Keratinocyte (primary cell): ENCODE measurements at regions not wholly inside any gene's neighbourhood (a gene's known extent, or its start where the extent isn't known, plus 50 kb on each side); places are given as distances from the start of the nearest gene placed in this dataset.

Source experiments
- DNase-seq: peaks from one replicate; pipeline ENCODE4 v3.0.0-alpha.2; 2011; ENCODE audit warnings: low read depth, missing footprints, low spot score
- FAIRE-seq: peaks from 2 replicates; lab custom pipeline; 2011; peaks lifted over from hg19 to GRCh38; lab: Jason Lieb, UNC
- H2AFZ ChIP-seq: 2 replicates; pipeline ENCODE4 v1.6.0; 2012; ENCODE audit warnings: low read length, control low read depth, inconsistent platforms; ENCODE audit not compliant: control insufficient read depth
- H3K27ac ChIP-seq: 2 replicates; pipeline ENCODE4 v1.5.1; 2011; ENCODE audit warnings: low read length; ENCODE audit not compliant: control insufficient read depth, insufficient read depth
- H3K27me3 ChIP-seq: 3 replicates; pipeline ENCODE4 v1.6.0; 2011; ENCODE audit warnings: low read length; ENCODE audit not compliant: control insufficient read depth, insufficient read depth; ENCODE audit errors: extremely low read depth
- H3K36me3 ChIP-seq, 2 experiments: 2 replicates in 1 of 2; 3 replicates in 1 of 2; pipeline ENCODE4 v1.5.1; 2011; ENCODE audit warnings: low read length in 2 of 2, mild to moderate bottlenecking in 1 of 2; ENCODE audit not compliant: control insufficient read depth in 2 of 2, insufficient read depth in 2 of 2; ENCODE audit errors: extremely low read depth in 1 of 2
- H3K4me1 ChIP-seq: 3 replicates; pipeline ENCODE4 v1.5.1; 2011; ENCODE audit warnings: low read length; ENCODE audit not compliant: control insufficient read depth, insufficient read depth; ENCODE audit errors: extremely low read depth
- H3K4me2 ChIP-seq: 3 replicates; pipeline ENCODE4 v1.6.0; 2011; ENCODE audit warnings: low read depth, low read length; ENCODE audit not compliant: control insufficient read depth, insufficient read depth; ENCODE audit errors: extremely low read depth
- H3K4me3 ChIP-seq, 3 experiments: fragments of 200-600 bp in 1 of 3; sonication (generic) in 1 of 3; 2 replicates in 2 of 3; 3 replicates in 1 of 3; pipeline ENCODE4 v1.5.1; 2011 to 2016; ENCODE audit warnings: low read length in 3 of 3, mild to moderate bottlenecking in 3 of 3, control low read depth in 2 of 3, inconsistent platforms in 1 of 3, low read depth in 1 of 3, mixed read lengths in 1 of 3, mixed run types in 1 of 3, moderate library complexity in 1 of 3; ENCODE audit not compliant: control insufficient read depth in 2 of 3, insufficient read depth in 2 of 3; ENCODE audit errors: extremely low read depth in 1 of 3
- H3K79me2 ChIP-seq: 2 replicates; pipeline ENCODE4 v1.6.0; 2012; ENCODE audit warnings: low read length; ENCODE audit not compliant: control insufficient read depth, insufficient read depth
- H3K9ac ChIP-seq: 3 replicates; pipeline ENCODE4 v1.6.0; 2011; ENCODE audit warnings: low read length; ENCODE audit not compliant: control insufficient read depth, insufficient read depth; ENCODE audit errors: extremely low read depth
- H3K9me1 ChIP-seq: 3 replicates; pipeline ENCODE4 v1.6.0; 2011; ENCODE audit warnings: low read length; ENCODE audit not compliant: control insufficient read depth, insufficient read depth; ENCODE audit errors: extremely low read depth
- H3K9me3 ChIP-seq: 2 replicates; pipeline ENCODE4 v1.5.1; 2012; ENCODE audit warnings: low read depth, low read length; ENCODE audit not compliant: control insufficient read depth
- H4K20me1 ChIP-seq: 3 replicates; pipeline ENCODE4 v1.6.0; 2011; ENCODE audit warnings: low read length; ENCODE audit not compliant: control insufficient read depth, insufficient read depth; ENCODE audit errors: extremely low read depth
- CTCF ChIP-seq, 3 experiments: IDR thresholded peaks in 1 of 3; conservative IDR thresholded peaks in 1 of 3; optimal IDR thresholded peaks in 1 of 3; 2 replicates in 2 of 3; 3 replicates in 1 of 3; pipeline versions ENCODE3 to v1.5.1; 2011; ENCODE audit warnings: low read length in 3 of 3, mild to moderate bottlenecking in 3 of 3, moderate library complexity in 2 of 3, control low read depth in 1 of 3, inconsistent platforms in 1 of 3; ENCODE audit not compliant: insufficient read depth in 2 of 3; ENCODE audit errors: extremely low read depth in 1 of 3
- EZH2 ChIP-seq: IDR thresholded peaks from one replicate; pipeline ENCODE4 v1.6.1; 2012; ENCODE audit warnings: inconsistent platforms, mild to moderate bottlenecking, low read length, moderate library complexity
- dilution Hi-C: fragments of 300-500 bp; cut with MboI; formaldehyde crosslinking; loops from one replicate; pipeline ENCODE4 v1.7.0; 2020; ENCODE audit warnings: low sequenced_read_pairs; ENCODE audit not compliant: extremely low pct_ligation_motif_present

DNA sequence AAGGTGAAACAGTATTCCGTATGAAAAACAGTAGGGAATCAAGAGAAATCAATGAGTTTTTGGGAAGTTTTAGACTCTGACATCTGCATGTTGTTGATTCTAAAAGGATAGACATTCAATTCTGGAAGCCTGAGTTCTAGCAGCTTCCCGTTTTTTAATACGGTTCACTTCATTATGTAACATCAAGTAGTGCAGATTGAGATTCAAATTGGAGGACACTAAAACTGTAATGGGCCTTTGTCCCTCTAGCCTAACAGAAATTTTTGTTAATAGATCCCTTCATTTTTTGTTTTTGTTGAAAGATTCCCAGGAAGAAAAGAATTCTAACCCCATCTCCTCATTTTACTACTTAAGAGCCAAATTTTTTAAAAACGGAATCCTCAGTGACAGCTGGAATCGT is 384.6 kb downstream of the SH3GL2 start:
- Histone ChIP-seq H3K9me3 (no peaks in the 10 kb centered on the region), H3K9me1 (no peaks in the 10 kb centered on the region), H3K27me3 (no peaks in the 10 kb centered on the region), H4K20me1 (no peaks in the 10 kb centered on the region), H3K4me2 (no peak overlapping the region), H3K79me2 (no peaks in the 10 kb centered on the region), H3K9ac (no peak overlapping the region), H3K27ac (no peak overlapping the region), H3K36me3 (no peaks in the 10 kb centered on the region), H3K4me3 (no peak overlapping the region), H2AFZ (no peak overlapping the region), H3K4me1 (no peaks in the 10 kb centered on the region)
- DNase-seq (no peak), FAIRE-seq (no peak)
- TF ChIP-seq CTCF (optimal IDR thresholded peaks at IDR 0.05 in 1 of 3, IDR thresholded peaks at IDR 0.05 in 1 of 3, conservative IDR thresholded peaks at IDR 0.05 in 1 of 3; ENCODE audit: extremely low read depth in 1 of 3, insufficient read depth in 2 of 3, low read length in 3 of 3), result no peak
- no peak for TF ChIP-seq EZH2
- dilution Hi-C loops, result no loop called here

DNA sequence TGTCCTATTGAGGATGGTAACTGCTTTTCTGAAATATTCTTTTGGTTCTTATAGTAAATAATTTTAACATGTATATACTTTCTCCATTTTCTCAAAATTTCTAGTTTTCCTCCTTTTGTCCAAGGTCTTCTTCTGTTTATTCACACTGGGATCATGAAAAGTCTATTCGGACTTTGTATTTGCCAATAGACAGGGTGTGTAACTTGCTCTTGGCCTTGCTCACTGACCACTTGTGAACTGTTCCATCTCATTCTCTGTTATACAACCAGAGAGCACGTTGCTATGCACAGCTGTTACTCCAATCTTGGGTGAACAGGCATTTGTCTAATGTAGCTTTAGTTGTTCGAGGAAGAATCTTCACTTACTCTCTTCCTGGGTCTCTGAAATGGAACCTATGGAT is 388.9 kb downstream of the SH3GL2 start:
- H3K36me3 ChIP-seq, result no peaks in the 10 kb centered on the region
- H3K79me2 ChIP-seq, result no peaks in the 10 kb centered on the region
- H3K9me1 ChIP-seq, result no peaks in the 10 kb centered on the region
- no peak for FAIRE-seq
- no peak for DNase-seq
- TF ChIP-seq EZH2 (no peak), CTCF (optimal IDR thresholded peaks at IDR 0.05 in 1 of 3, IDR thresholded peaks at IDR 0.05 in 1 of 3, conservative IDR thresholded peaks at IDR 0.05 in 1 of 3; ENCODE audit: extremely low read depth in 1 of 3, insufficient read depth in 2 of 3, low read length in 3 of 3) (no peak)
- no peak overlapping the region for H2AFZ ChIP-seq
- H3K27ac ChIP-seq, result no peak overlapping the region
- H3K27me3 ChIP-seq, result no peaks in the 10 kb centered on the region
- no peak overlapping the region for H3K4me3 ChIP-seq
- dilution Hi-C loops, result no loop called here
- H3K4me1 ChIP-seq, result no peaks in the 10 kb centered on the region
- H4K20me1 ChIP-seq, result no peaks in the 10 kb centered on the region
- H3K9me3 ChIP-seq, result no peaks in the 10 kb centered on the region
- H3K4me2 ChIP-seq, result no peak overlapping the region
- no peak overlapping the region for H3K9ac ChIP-seq
